ENCODE measurements at regions not wholly inside any gene's neighbourhood (a gene's known extent, or its start where the extent isn't known, plus 50 kb on each side); places are given as distances from the start of the nearest gene placed in this dataset.

GRCh38 chr5:60509519-60509918, 190.4 kb downstream of the DEPDC1B start:
- Mint-ChIP-seq H3K27me3 (ENCODE audit: low read depth) (no peaks in the 10 kb centered on the region), H3K36me3 (ENCODE audit: insufficient read depth in 1 of 3, low read depth in 3 of 3) (no peaks in the 10 kb centered on the region), H3K9me3 (no peaks in the 10 kb centered on the region), H3K4me1 (peaks cover 12 to 13% of the 10 kb centered on the region in 2 experiments), H3K4me3 (no peak overlapping the region), H3K27ac (peak overlapping the region in 1 of 3 experiments; percentile 62; a peak in 2 of 7 replicates)
- no peak overlapping the region for H2BK15ac ChIP-seq (ENCODE audit: low read depth, low read length)
- no peaks in the 10 kb centered on the region for H3K79me2 ChIP-seq (ENCODE audit: insufficient read depth, low read length)
- H2BK20ac ChIP-seq (ENCODE audit: low read depth, low read length, poor library complexity, severe bottlenecking), result no peak overlapping the region
- H3K4me2 ChIP-seq (ENCODE audit: insufficient read depth, insufficient read length, low read length), result no peak overlapping the region
- H4K20me1 ChIP-seq (ENCODE audit: control insufficient read depth, insufficient read depth, insufficient read length), result no peaks in the 10 kb centered on the region
- WGBS (ENCODE audit: extremely low coverage, insufficient read length, low lambda C conversion rate), result no CpG with 5 or more reads among the region's 2 CpGs
- no peaks in the 10 kb centered on the region for H3K79me1 ChIP-seq (ENCODE audit: insufficient read depth, low read depth, low read length, poor library complexity, severe bottlenecking)
- no peak overlapping the region for H2AFZ ChIP-seq (ENCODE audit: low read length)
- H3K4me1 ChIP-seq (ENCODE audit: insufficient read depth, low read length), result no peaks in the 10 kb centered on the region
- no peak overlapping the region for H3K27ac ChIP-seq (ENCODE audit: insufficient read length, low read depth, low read length)
- H2AK5ac ChIP-seq (ENCODE audit: insufficient read length, low read length), result no peak overlapping the region
- H3K9ac ChIP-seq (ENCODE audit: extremely low read depth, insufficient read length, low read length), result no peak overlapping the region
- H4K5ac ChIP-seq (ENCODE audit: insufficient read length, low read depth, low read length), result no peak overlapping the region
- no peak overlapping the region for H3K14ac ChIP-seq (ENCODE audit: insufficient read depth, low read length)
- H3K18ac ChIP-seq (ENCODE audit: insufficient read length, low read depth, low read length), result no peak overlapping the region
- no peak overlapping the region for H2BK5ac ChIP-seq (ENCODE audit: insufficient read length, low read length)
- no peaks in the 10 kb centered on the region for H3K23me2 ChIP-seq (ENCODE audit: insufficient read length, low read depth, low read length, poor library complexity, severe bottlenecking)
- no peak overlapping the region for H3T11ph ChIP-seq (ENCODE audit: low read length)
- no peak overlapping the region for H3K4ac ChIP-seq (ENCODE audit: low read depth, low read length)
- no peak for DNase-seq
- H3K9me3 ChIP-seq (ENCODE audit: control insufficient read depth, low read depth, low read length), result no peaks in the 10 kb centered on the region
- H4K8ac ChIP-seq (replicated peaks; ENCODE audit: insufficient read length, low read depth, low read length), result no peak overlapping the region
- no peak overlapping the region for H4K91ac ChIP-seq (ENCODE audit: insufficient read length, low read depth, low read length)
- no peak overlapping the region for H3K56ac ChIP-seq (ENCODE audit: insufficient read length, low read depth, low read length)
- H2BK12ac ChIP-seq (ENCODE audit: insufficient read length, low read depth, low read length), result no peak overlapping the region
- H2BK120ac ChIP-seq (ENCODE audit: low read depth, low read length, poor library complexity, severe bottlenecking), result no peak overlapping the region
- H3K27me3 ChIP-seq (ENCODE audit: insufficient read depth, low read length), result no peaks in the 10 kb centered on the region
- H3K23ac ChIP-seq (ENCODE audit: insufficient read length, low read depth, low read length), result no peak overlapping the region
- TF ChIP-seq, protein P1, sequence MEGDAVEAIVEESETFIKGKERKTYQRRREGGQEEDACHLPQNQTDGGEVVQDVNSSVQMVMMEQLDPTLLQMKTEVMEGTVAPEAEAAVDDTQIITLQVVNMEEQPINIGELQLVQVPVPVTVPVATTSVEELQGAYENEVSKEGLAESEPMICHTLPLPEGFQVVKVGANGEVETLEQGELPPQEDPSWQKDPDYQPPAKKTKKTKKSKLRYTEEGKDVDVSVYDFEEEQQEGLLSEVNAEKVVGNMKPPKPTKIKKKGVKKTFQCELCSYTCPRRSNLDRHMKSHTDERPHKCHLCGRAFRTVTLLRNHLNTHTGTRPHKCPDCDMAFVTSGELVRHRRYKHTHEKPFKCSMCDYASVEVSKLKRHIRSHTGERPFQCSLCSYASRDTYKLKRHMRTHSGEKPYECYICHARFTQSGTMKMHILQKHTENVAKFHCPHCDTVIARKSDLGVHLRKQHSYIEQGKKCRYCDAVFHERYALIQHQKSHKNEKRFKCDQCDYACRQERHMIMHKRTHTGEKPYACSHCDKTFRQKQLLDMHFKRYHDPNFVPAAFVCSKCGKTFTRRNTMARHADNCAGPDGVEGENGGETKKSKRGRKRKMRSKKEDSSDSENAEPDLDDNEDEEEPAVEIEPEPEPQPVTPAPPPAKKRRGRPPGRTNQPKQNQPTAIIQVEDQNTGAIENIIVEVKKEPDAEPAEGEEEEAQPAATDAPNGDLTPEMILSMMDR (conservative IDR thresholded peaks at IDR 0.05), result no peak

Data from H9 (cell line).